ENCODE measurements at regions not wholly inside any gene's neighbourhood (a gene's known extent, or its start where the extent isn't known, plus 50 kb on each side); places are given as distances from the start of the nearest gene placed in this dataset.
A peak's percentile ranks its signal among the peaks of the same experiment; 100 is the strongest.

GRCh38 chr2:190794377-190794776, 86.2 kb upstream of the GLS start:
- no peak for DNase-seq (ENCODE audit: low read depth)
- no peak overlapping the region for H3K4me3 ChIP-seq (ENCODE audit: low read depth, low read length)
- TF ChIP-seq CTCF (IDR thresholded peaks at IDR 0.05; ENCODE audit: low read depth, low read length) (no peak), MYC (IDR thresholded peaks at IDR 0.05; ENCODE audit: low read depth, low read length) (no peak), POLR2A (IDR thresholded peaks at IDR 0.05; ENCODE audit: extremely low read depth, insufficient read length) (no peak), MAX (IDR thresholded peaks at IDR 0.05; ENCODE audit: low read depth, low read length) (no peak)

GRCh38 chr2:190794790-190795189, 85.8 kb upstream of the GLS start:
- no peak for DNase-seq (ENCODE audit: low read depth)
- no peak for TF ChIP-seq MAX (IDR thresholded peaks at IDR 0.05; ENCODE audit: low read depth, low read length)
- TF ChIP-seq CTCF (IDR thresholded peaks at IDR 0.05; ENCODE audit: low read depth, low read length): no peak
- TF ChIP-seq MYC (IDR thresholded peaks at IDR 0.05; ENCODE audit: low read depth, low read length): no peak
- TF ChIP-seq POLR2A (IDR thresholded peaks at IDR 0.05; ENCODE audit: extremely low read depth, insufficient read length): no peak
- H3K4me3 ChIP-seq (ENCODE audit: low read depth, low read length): no peak overlapping the region

- no peak for DNase-seq (ENCODE audit: low read depth)
- no peak overlapping the region for H3K4me3 ChIP-seq (ENCODE audit: low read depth, low read length)
- TF ChIP-seq MYC (IDR thresholded peaks at IDR 0.05; ENCODE audit: low read depth, low read length): no peak
- no peak for TF ChIP-seq POLR2A (IDR thresholded peaks at IDR 0.05; ENCODE audit: extremely low read depth, insufficient read length)
- TF ChIP-seq CTCF (IDR thresholded peaks at IDR 0.05; ENCODE audit: low read depth, low read length): no peak
Observed at GRCh38 chr2:190795686-190796085, 84.9 kb upstream of the GLS start.

GRCh38 chr2:190799999-190800398, 80.6 kb upstream of the GLS start:
- H3K4me3 ChIP-seq (ENCODE audit: low read depth, low read length): no peak overlapping the region
- no peak for DNase-seq (ENCODE audit: low read depth)
- TF ChIP-seq CTCF (IDR thresholded peaks at IDR 0.05; ENCODE audit: low read depth, low read length): no peak
- no peak for TF ChIP-seq POLR2A (IDR thresholded peaks at IDR 0.05; ENCODE audit: extremely low read depth, insufficient read length)
- no peak for TF ChIP-seq MYC (IDR thresholded peaks at IDR 0.05; ENCODE audit: low read depth, low read length)
- TF ChIP-seq MAX (IDR thresholded peaks at IDR 0.05; ENCODE audit: low read depth, low read length): no peak

- H3K4me3 ChIP-seq (ENCODE audit: low read depth, low read length): no peak overlapping the region
- no peak for DNase-seq (ENCODE audit: low read depth)
- TF ChIP-seq MYC (IDR thresholded peaks at IDR 0.05; ENCODE audit: low read depth, low read length): no peak
- no peak for TF ChIP-seq CTCF (IDR thresholded peaks at IDR 0.05; ENCODE audit: low read depth, low read length)
Observed at GRCh38 chr2:190800528-190800927, 80.1 kb upstream of the GLS start.

- TF ChIP-seq MYC (IDR thresholded peaks at IDR 0.05; ENCODE audit: low read depth, low read length) (no peak), POLR2A (IDR thresholded peaks at IDR 0.05; ENCODE audit: extremely low read depth, insufficient read length) (no peak), MAX (IDR thresholded peaks at IDR 0.05; ENCODE audit: low read depth, low read length) (no peak), CTCF (IDR thresholded peaks at IDR 0.05; ENCODE audit: low read depth, low read length) (no peak)
- peak; percentile 20 for DNase-seq (ENCODE audit: low read depth)
- no peak overlapping the region for H3K4me3 ChIP-seq (ENCODE audit: low read depth, low read length)
Observed at GRCh38 chr2:190802129-190802528, 78.5 kb upstream of the GLS start.

Measured in NB4 (cell line).